NCI-H526 (cell line): ENCODE measurements at regions not wholly inside any gene's neighbourhood (a gene's known extent, or its start where the extent isn't known, plus 50 kb on each side); places are given as distances from the start of the nearest gene placed in this dataset.
"Not testable (repeated sequence)": the region's sequence is repeated elsewhere in the genome, so short reads cannot be mapped to it uniquely, and the experiment has no call there.

ENCODE experiments used
- DNase-seq, 2 experiments: peaks; one replicate each; lab custom pipeline; 2025; lab: John Stamatoyannopoulos, UW

DNA sequence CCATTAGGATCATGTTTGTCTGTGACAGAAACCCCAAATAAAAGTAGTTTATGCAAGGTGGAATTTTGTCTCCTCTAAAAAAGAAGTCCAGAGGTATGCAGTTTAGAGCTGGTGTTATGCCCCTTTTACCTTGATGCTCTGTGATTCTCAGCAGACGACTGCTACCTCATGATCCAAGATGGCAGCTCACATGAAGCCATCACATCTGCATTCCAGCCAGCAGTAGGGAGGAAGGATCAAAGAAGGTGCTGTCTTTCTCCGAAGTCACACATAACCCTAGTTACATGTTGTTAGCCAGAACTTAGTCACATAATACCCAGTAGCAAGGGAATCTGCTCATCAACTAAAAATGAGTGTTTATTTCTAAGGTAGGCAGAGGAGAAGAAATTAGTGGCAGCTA is 135.7 kb upstream of the HS3ST2 start:
- no peak for DNase-seq

DNA sequence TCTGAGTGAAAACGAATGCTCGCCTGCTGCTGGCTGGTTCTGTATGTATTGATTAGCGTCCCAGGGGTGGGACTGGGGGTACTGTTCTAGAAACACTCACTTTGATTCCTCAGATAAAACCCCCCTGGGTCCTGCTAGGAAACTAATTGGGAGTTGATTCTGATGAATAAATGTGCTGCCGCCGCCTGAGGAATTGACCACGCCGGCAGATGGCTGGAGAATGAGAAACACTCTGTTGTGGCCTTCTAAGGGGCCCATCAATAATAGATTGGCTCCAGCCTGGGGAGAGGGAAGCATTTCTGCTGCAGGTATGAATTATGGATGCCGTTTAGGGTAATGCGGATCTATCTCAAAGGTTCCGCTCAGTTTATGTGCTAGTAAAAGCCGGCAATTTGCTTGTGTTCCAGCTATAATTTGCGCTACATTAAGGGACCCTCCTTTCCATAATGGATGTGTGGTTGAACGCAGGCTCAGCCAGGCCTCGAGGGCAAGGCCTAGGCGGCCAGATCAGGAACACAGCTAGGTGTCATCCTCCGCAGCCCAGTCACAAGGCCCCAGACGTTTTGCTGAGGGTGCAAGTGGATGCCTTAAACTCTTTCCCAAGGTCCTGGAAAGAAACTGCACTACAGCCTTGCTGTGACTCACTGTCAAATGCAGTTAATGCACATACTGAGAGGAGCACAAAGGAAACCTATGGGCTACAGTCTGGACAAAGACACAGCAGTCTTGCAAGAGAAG is 132.2 kb upstream of the HS3ST2 start:
- no peak for DNase-seq

DNA sequence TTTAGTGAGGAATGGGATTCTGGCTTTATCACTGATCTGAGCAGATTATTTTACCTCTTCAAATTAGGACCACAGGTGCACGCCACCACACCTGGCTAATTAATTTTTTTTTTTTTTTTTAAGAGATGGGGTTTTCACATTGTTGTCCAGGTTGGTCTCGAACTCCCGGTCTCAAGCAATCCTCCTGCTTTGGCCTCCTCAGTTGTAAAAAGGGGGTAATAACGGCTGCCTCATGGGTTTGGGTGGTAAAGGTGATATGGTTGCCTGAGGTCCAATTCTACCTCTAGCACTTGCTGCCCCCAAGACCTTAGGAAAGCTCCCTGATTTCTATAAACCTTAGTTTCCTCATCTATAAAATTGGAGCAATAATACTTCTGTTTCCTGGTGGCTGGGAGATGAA is 130.7 kb upstream of the HS3ST2 start:
- DNase-seq = no peak

DNA sequence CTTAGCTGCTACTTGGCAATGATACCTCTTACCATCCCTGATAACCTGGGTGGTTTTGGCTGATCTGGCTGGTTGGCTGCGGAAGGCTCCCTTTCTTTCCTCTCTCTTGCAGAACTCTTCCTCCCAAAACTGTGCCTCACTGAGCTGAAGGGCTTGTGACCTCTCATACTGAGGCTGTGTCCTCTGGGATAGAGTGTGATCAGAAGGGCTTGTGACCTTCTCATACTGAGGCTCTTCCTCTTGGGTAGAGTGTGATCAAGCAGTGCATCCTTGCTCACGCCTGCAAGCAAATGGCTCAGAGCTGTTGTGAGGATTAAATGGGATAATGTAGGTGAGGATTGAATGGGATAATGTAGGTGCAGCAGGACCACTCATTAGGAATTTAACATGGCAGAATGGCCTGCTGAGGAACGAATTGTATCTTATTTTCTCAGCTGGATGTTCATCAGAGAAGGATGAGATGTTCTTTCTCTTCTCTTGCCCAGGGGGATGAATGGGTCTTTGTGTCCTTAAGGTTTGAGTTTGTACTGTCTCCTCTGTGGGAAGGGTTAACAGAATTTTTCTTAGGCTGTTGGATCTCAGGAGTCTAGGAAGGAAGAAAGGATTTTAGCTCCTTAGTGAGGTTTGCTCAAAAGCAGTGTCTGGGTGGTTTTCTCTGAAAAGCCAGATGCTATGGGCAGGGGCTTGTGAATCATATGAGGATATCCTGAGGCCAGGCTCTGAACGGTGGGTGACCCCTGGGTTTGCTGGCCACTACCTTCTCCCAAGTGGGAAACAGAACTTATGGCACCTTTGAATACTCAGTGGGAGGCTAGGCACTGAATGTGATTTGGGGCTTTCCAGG is 130.0 kb upstream of the HS3ST2 start:
- no peak for DNase-seq

DNA sequence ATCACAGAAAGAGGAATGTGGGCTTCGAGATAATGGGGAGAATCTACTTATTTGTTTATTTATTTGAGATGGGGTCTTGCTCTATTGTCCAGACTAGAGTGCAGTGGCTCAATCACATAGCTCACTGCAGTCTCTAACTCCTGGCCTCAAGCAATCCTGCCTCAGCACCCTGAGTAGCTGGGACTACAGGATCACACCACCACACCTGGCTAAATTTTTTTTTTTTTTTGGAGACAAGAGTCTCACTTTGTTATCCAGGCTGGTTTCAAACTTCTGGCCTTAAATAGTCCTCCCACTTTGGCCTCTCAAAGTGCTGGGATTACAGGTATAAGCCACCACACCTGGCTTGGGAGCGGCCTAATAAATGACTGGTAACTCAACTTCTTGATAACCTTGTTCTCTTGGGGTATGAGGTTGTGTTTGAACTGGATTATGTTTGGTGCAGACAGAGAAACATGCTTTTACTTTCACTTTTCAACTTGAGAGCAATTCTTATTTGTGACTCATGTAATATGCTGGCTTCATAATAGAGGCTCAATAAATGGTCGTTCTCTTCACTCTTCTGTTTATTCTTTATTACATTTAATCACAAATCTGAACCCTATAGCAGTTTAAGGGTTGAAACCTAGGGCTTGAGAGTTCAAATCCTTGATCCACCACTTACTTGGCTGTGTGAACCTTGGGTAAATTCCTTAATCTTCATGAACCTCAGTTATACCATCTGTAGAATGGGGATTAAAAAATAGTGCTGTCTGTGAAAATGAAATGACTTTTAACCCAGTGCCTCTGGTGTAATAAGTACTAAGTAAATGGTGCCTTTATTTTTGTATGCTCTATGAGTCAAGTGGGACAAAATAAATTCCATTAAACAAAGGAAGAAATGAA is 129.1 kb upstream of the HS3ST2 start:
- DNase-seq = no peak

DNA sequence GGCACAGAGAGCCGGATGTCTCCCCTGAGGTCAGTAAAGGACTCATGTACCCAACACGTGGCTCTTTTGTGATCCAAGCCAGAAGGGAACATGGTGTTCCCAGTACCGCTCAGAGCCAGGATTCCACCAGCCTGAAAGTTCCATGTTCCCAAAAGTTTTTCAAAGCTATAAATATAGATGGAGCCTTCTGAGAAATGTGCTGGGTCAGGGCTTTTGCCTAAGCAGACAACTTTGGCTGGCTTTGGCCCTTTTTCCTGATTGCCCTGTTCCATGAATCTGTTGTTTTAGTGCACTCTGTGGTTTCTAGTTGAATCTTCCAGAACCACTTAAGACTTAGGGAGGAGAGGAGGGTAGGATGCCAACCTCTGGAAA is 128.5 kb upstream of the HS3ST2 start:
- no peak for DNase-seq

DNA sequence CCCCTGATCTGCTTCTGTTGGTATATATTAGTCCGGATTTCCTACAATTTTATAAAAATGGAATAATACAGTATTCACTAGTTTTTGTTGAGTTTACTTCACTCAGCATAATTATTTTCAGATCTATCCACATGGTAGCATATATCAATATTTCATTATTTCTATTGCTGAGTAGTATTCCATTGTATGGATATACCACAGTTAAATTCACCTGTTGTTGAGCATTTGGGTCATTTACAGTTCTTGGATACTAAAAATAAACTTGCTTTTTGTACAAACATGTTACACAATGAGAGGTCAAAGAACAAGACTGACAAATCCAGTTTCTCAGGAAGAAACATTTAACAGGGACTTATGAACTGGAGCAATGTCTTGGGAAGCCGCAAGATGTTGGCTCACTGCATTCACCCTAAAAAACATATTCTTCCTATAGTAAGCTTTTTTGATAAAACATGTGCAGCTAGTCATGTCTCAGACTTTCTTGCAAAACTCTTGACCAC is 126.9 kb upstream of the HS3ST2 start:
- no peak for DNase-seq

DNA sequence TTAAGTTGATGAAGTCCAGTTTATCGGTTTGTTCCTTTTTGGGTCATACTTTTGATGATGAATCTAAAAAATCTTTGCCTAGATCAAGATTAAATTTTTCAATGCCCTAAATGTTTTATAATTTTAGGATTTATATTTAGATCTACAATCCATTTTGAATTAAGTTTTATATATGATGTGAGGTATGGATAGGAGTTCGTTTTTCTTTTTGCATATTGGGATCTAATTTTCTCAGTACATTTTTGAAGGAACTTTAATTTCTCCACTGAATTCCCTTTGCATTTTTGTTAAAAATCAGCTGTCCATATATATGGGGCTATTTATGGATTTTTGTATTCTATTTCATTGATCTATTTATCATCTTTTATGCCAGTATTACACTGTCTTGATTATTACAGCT is 125.5 kb upstream of the HS3ST2 start:
- no peak for DNase-seq

DNA sequence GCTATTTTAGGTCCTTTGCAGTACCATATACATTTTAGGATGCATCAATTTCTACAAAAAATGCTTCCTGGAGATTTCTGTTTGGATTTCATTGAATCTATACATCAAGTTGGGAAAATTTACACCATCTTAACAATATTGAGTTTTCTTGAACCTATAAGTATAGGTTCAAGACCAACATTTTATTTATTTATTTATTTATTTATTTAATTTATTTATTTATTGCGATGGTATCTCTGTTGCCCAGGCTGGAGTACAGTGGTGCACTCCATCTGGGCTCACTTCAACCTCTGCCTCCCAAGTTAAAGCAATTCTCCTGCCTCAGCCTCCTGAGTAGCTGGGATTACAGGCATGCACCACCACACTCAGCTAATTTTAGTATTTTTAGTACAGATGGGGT is 125.0 kb upstream of the HS3ST2 start:
- DNase-seq = no peak

DNA sequence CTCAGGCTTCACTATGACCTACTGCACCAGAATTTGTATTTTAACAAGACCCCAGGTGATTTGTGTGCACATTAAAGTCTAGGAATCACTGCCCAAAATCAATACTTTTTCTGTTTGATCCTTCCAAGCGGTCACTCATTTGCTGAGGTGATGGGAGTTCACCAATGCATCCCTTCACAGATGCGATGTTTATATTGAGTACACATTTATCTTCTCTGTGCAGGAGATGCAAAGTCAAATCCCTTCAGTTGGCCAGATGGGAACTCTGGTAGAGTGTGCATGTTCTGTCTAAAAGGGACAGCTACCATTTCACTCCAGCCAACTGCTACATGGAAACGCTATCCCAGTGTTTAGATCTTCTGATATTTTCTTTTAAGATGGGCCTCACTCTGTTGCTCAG is 122.6 kb upstream of the HS3ST2 start:
- DNase-seq = no peak

DNA sequence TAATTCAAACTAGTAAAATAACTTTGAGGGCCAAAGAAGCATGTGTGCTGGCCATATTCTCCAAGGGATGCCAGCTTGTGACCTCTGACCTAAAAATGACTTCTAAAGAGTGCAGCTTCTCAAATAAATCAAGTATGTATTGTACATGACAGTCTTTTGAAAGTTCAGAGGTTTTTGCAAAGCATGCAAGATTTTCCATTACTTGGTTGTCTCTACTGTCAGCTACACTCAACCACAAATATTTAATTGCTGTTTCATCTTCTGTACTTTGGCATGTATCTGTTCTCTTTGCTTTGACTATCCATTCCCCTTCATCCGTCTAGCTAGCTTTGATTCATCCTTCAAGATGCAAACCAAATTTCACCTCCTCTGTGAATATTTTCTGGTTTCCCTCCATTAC is 121.9 kb upstream of the HS3ST2 start:
- DNase-seq = no peak

DNA sequence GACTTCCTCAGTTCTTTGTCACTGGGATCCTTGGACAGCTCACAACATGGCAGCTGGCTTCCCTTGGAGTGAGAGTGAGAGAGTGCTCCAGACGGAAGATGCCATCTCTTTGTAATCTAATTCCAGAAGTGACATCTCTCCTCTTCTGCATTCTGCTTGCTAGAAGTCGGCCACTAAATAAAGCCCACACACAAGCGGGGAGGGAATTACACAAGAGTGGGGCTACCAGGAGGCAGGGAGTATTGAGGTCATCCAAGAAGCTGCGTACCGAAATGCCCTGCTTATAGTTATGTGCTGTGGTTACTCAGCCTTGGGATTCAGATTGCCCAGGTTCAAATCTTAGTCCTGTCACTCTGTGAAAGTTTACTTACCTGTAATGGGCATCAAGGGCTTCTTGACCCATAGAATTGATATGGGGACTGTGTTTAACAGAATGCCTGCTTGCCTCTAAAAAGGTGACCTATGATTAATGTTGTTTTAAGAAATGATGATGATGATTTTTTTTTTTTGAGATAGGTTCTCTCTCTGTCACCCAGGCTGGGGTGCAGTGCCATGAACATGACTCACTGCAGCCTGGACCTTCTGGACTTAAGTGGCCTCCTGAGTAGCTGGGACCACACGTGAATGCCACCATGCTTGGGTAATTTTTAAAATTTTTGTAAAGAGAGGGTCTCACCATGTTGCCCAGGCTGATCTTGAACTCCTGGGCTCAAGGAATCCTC is 120.9 kb upstream of the HS3ST2 start:
- DNase-seq = no peak

DNA sequence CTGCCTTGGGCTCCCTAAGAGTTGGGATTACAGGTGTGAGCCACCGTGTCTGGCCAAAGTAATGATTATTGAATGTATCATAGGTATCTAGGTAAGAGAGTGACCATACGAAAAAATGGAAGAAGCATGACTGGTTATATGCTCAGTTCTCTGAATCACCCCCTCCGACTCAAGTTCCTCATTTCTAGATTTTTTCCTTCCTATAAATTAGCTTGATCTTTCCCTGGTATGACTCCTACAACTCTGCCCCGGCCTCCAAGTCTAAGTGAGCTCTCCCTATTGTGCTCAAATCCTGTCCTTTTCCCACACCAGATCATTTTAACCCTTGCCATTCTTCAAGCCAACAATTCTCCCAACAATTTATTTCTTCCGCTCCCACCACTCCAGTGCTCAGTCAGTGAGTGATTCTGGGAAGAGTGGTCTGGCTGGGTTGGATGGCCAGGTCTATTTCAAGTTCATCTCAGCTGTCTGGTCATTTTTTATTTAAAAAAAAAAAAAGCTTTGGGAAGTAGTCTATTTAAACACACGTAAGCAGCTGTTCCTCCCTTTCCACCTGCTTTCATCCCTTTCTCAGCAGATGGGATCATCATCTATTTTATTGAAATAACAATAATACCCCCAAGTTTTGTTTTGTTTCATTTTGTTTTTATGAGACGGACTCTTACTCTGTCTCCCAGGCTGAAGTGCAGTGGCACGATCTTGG is 120.2 kb upstream of the HS3ST2 start:
- DNase-seq = no peak

DNA sequence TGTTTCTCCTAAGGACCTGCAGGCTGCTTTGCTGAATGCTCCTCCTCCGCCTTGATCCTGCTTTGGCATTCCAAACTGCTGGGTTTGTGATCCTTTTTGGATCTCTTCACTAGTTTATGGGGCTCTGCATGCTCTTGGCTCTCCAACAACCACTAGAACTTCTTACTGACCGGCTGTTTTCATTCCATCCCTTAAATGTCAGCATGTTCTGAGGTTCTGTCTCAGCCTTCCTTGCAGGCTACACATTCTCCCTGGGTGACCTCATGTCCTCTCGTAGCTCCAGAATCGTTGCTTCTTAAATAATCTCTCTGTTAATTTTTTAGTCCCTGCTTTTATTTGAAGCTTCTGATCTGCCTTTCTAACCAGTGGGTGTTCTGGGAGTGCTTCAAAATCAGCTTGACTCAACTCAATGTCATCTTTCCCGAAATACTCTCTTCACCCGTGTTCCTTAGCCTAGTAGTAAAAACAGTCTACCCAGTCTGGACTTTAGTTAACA is 119.0 kb upstream of the HS3ST2 start:
- DNase-seq = no peak

DNA sequence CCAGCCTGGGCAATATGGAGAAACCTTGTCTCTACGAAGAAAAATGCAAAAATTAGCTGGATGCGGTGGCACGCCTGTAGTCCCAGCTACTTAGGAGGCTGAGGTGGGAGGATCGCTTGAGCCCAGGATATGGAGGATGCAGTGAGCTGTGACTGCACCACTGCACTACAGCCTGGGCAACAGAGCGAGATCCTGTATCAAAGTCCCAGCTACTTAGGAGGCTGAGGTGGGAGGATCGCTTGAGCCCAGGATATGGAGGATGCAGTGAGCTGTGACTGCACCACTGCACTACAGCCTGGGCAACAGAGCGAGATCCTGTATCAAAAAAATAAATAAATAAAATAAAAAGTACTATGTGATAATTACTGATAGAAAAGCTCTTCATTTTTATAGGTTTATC is 118.2 kb upstream of the HS3ST2 start:
- DNase-seq = not testable (repeated sequence)

DNA sequence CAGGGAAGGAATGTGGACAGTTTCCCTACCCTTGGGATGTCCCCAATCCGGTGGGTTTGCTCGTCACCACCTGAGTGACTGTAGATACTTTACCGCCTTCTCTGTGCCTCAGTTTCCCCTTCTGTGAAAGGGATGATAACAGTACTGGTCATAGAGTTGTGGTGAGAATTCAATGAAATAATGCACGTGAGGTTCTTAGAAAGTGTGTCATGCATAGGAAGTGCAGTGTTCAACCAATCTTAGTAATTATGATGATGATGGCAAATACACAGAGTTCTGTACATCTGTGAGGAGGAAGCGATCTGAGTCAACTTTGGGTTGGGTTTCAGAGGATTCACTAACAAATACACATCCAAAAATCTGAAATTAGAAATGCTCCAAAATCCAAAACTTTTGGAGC is 114.6 kb upstream of the HS3ST2 start:
- no peak for DNase-seq

DNA sequence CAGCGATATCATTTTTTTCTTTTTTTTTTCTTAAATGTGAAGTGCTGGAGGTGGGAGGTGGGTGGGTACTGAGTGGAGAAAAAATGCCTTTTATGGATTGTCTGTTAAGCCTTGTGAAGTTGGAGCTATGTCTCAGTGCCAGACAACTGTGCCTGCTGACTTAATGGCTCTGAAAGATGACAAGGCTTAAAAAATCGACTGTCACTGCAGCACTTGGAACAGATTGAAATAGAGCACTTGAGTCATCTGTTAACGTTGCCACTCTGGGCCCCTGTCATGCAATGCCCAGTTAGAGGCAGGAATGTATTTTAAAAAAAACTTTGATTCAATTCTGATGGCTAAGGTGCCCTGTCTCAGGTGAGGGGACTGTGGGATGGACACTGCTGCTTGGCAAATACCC is 108.2 kb upstream of the HS3ST2 start:
- no peak for DNase-seq

DNA sequence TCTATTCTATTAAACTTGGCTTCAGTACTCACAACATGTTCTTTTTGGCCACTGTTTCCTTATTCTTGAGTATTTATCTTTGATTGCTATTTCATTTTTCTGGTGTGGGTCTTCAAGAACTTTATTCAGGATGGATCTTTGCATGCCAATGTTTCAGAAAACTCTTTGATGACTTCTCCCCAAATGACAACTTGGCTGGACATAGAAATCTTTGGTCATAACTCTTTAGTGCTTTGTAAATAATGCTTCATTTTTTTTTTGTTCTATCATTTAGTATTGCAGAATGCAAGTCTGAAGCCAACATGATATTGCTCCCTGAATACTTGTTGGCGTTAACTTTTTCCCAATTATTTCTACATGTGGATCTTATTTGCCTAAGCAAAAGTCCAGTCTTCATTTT is 103.6 kb upstream of the HS3ST2 start:
- no peak for DNase-seq

DNA sequence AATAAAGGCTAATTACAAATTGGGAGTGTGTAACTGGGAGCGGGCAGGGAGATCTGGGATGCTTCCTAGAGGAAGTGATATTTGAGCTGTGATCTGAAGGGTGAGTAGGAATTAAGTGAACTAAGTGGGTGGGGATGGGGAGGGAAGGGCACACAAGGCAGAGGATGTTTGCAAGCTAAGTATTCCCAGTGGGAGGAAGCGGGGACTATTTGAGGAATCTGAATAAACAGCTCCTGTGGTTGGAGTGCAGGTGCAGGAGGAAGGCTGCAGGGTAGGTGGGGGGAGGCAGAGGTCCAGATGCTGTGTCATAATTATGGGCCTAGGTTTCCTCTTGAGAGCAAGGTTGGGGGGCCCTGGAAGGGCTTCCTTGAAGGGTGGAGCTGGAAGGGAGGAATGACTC is 102.1 kb upstream of the HS3ST2 start:
- DNase-seq = no peak

DNA sequence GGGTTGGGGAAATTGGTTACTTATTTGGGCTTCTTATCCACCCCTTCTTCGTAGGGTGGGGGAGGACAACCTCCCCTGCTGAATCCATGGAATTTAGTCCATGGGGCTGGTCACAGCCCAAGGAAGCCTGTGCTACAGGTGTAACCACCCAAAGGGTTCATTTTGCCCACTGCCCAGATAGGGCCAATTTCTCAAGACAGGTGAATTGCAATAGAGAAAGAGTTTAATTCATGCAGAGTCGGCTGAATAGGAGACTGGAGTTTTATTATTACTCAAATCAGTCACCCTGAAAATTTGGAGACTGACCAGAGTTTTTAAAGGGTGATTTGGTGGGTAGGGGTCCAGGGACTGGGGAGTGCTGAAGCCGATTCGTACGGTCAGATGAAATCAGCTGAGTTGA is 101.5 kb upstream of the HS3ST2 start:
- no peak for DNase-seq

DNA sequence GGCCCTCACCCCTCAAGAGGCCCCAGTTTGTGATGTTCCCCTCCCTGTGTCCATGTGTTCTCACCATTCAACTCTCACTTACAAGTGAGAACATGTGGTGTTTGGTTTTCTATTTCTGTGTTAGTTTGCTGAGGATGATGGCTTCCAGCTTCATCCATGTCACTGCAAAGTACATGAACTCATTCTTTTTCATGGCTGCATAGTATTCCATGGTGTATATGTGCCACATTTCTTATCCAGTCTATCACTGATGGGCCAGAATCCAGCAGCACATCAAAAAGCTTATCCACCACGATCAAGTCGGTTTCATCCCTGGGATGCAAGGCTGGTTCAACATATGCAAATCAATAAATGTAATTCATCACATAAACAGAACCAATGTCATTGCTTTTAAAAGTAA is 95.4 kb upstream of the HS3ST2 start:
- not testable (repeated sequence) for DNase-seq
